ENCODE measurements at regions not wholly inside any gene's neighbourhood (a gene's known extent, or its start where the extent isn't known, plus 50 kb on each side); places are given as distances from the start of the nearest gene placed in this dataset.

- TF ChIP-seq PAX5 (IDR thresholded peaks at IDR 0.05; ENCODE audit: insufficient read depth, low read length, severe bottlenecking) = no peak
- TF ChIP-seq POLR2AphosphoS5 (IDR thresholded peaks at IDR 0.05; ENCODE audit: low read depth, low read length) = no peak
- no peak for TF ChIP-seq TAF1 (IDR thresholded peaks at IDR 0.05; ENCODE audit: low read depth, low read length)
- no peak for TF ChIP-seq POU2F2 (IDR thresholded peaks at IDR 0.05; ENCODE audit: low read depth, low read length)
- TF ChIP-seq POLR2A (IDR thresholded peaks at IDR 0.05; ENCODE audit: low read depth, low read length) = no peak
- no peak for TF ChIP-seq SPI1 (IDR thresholded peaks at IDR 0.05; ENCODE audit: low read depth, low read length)
- FAIRE-seq = no peak
- no peak for DNase-seq (ENCODE audit: insufficient read length, low spot score)
Measured at GRCh38 chr3:76646921-76647562, 392.9 kb upstream of the ROBO2 start.

DNA sequence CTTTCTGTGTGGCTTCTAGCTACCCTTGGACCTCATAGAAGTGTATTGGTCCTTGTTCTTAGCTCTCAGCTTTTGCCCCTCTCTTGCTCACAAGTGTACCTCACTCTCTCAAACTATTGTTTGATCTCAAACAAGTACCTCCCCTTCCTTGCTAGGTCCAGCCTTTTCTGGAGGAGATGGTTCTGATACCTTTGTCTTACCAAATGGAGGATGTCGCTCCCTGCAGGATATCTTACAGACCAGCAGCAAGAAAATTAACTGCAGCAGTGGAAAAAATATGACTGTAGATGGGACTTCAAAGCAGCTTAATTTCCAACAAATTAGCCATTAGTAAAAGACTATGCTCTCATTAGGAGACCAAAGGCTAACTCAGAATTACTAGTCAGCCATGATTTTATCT, 388.1 kb upstream of the ROBO2 start:
- TF ChIP-seq TAF1 (IDR thresholded peaks at IDR 0.05; ENCODE audit: low read depth, low read length) = no peak
- TF ChIP-seq SPI1 (IDR thresholded peaks at IDR 0.05; ENCODE audit: low read depth, low read length) = no peak
- no peak for TF ChIP-seq POLR2A (IDR thresholded peaks at IDR 0.05; ENCODE audit: low read depth, low read length)
- FAIRE-seq (no peak), DNase-seq (ENCODE audit: insufficient read length, low spot score) (no peak)

- FAIRE-seq = no peak
- TF ChIP-seq POLR2AphosphoS5 (IDR thresholded peaks at IDR 0.05; ENCODE audit: low read depth, low read length) (no peak), TAF1 (IDR thresholded peaks at IDR 0.05; ENCODE audit: low read depth, low read length) (no peak), POU2F2 (IDR thresholded peaks at IDR 0.05; ENCODE audit: low read depth, low read length) (no peak), POLR2A (IDR thresholded peaks at IDR 0.05; ENCODE audit: low read depth, low read length) (no peak), SPI1 (IDR thresholded peaks at IDR 0.05; ENCODE audit: low read depth, low read length) (no peak), PAX5 (IDR thresholded peaks at IDR 0.05; ENCODE audit: insufficient read depth, low read length, severe bottlenecking) (no peak)
- DNase-seq (ENCODE audit: insufficient read length, low spot score) = no peak
Measured at GRCh38 chr3:76652524-76652923, 387.4 kb upstream of the ROBO2 start.

- FAIRE-seq = no peak
Measured at GRCh38 chr3:76653640-76654251, 386.2 kb upstream of the ROBO2 start.

GRCh38 chr3:76656531-76657070, 383.3 kb upstream of the ROBO2 start:
- TF ChIP-seq POLR2AphosphoS5 (IDR thresholded peaks at IDR 0.05; ENCODE audit: low read depth, low read length) = no peak
- no peak for FAIRE-seq
- DNase-seq (ENCODE audit: insufficient read length, low spot score) = no peak

More at GRCh38 chr3:76653640-76654251, 386.2 kb upstream of the ROBO2 start:
- no peak for TF ChIP-seq SPI1 (IDR thresholded peaks at IDR 0.05; ENCODE audit: low read depth, low read length)
- TF ChIP-seq POU2F2 (IDR thresholded peaks at IDR 0.05; ENCODE audit: low read depth, low read length) = no peak
- no peak for TF ChIP-seq POLR2A (IDR thresholded peaks at IDR 0.05; ENCODE audit: low read depth, low read length)
- no peak for TF ChIP-seq TAF1 (IDR thresholded peaks at IDR 0.05; ENCODE audit: low read depth, low read length)
- no peak for TF ChIP-seq PAX5 (IDR thresholded peaks at IDR 0.05; ENCODE audit: insufficient read depth, low read length, severe bottlenecking)
- no peak for TF ChIP-seq POLR2AphosphoS5 (IDR thresholded peaks at IDR 0.05; ENCODE audit: low read depth, low read length)
- no peak for DNase-seq (ENCODE audit: insufficient read length, low spot score)

DNA sequence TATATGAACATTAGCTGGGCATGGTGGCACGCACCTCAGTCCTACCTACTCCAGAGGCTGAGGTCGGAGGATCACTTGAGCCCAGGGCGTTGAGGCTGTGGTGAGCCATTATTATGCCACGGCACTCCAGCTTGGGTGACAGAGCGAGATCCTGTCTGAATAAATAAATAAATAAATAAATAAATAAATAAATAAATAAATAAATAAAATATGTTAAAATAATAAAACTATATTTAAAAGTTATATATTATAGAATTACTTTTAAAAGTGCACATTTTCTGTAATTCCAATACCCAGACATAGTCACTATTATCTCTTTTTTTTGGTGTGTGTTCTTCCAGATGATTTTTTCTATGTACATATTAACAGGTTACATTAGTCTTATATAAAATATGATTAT, 382.0 kb upstream of the ROBO2 start:
- FAIRE-seq (no peak), DNase-seq (ENCODE audit: insufficient read length, low spot score) (no peak)
- TF ChIP-seq TAF1 (IDR thresholded peaks at IDR 0.05; ENCODE audit: low read depth, low read length) (no peak), SPI1 (IDR thresholded peaks at IDR 0.05; ENCODE audit: low read depth, low read length) (no peak), PAX5 (IDR thresholded peaks at IDR 0.05; ENCODE audit: insufficient read depth, low read length, severe bottlenecking) (no peak), POU2F2 (IDR thresholded peaks at IDR 0.05; ENCODE audit: low read depth, low read length) (no peak), POLR2AphosphoS5 (IDR thresholded peaks at IDR 0.05; ENCODE audit: low read depth, low read length) (no peak), POLR2A (IDR thresholded peaks at IDR 0.05; ENCODE audit: low read depth, low read length) (no peak)

DNA sequence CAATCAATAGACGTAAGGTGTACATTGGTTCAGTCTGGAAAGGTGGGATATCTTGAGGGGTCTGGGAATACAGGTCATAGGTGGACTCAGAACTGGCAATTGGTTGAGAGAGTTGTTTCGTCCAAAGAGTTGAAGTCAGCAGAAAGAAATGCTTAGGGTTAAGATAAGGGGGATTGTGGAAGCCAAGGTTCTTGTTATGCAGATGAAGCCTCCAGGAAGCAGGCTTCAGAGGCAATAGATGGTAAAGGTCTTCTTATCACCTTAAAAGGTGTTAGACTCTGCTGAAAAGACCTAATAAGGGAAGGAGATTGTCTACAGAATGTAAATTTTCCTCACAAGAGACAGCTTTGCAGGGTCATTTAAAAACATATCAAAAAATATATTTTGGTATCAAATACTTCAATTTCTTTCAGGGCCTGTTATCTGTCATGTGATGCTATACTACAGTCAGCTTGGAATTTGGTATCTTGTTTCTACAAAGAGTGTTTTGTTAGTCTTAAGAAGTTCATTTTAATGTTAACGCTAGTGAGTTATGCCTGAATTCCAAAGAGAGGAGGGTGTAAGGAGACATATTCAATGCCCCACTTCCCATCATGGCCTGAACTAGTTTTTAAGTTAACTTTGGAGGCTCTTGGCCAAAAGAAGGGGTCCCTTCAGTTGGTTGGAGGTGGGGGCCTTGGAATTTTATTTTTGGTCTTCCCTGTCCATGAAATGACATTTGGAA, 378.2 kb upstream of the ROBO2 start:
- TF ChIP-seq POU2F2 (IDR thresholded peaks at IDR 0.05; ENCODE audit: low read depth, low read length) (no peak), POLR2A (IDR thresholded peaks at IDR 0.05; ENCODE audit: low read depth, low read length) (no peak), POLR2AphosphoS5 (IDR thresholded peaks at IDR 0.05; ENCODE audit: low read depth, low read length) (no peak), TAF1 (IDR thresholded peaks at IDR 0.05; ENCODE audit: low read depth, low read length) (no peak), SPI1 (IDR thresholded peaks at IDR 0.05; ENCODE audit: low read depth, low read length) (no peak), PAX5 (IDR thresholded peaks at IDR 0.05; ENCODE audit: insufficient read depth, low read length, severe bottlenecking) (no peak)
- DNase-seq (ENCODE audit: insufficient read length, low spot score) = no peak
- FAIRE-seq = peak; percentile 13

GRCh38 chr3:76664816-76665215, 375.1 kb upstream of the ROBO2 start:
- FAIRE-seq = no peak
- no peak for DNase-seq (ENCODE audit: insufficient read length, low spot score)
- no peak for TF ChIP-seq POLR2AphosphoS5 (IDR thresholded peaks at IDR 0.05; ENCODE audit: low read depth, low read length)
- no peak for TF ChIP-seq POLR2A (IDR thresholded peaks at IDR 0.05; ENCODE audit: low read depth, low read length)
- TF ChIP-seq SPI1 (IDR thresholded peaks at IDR 0.05; ENCODE audit: low read depth, low read length) = no peak
- TF ChIP-seq POU2F2 (IDR thresholded peaks at IDR 0.05; ENCODE audit: low read depth, low read length) = no peak

DNA sequence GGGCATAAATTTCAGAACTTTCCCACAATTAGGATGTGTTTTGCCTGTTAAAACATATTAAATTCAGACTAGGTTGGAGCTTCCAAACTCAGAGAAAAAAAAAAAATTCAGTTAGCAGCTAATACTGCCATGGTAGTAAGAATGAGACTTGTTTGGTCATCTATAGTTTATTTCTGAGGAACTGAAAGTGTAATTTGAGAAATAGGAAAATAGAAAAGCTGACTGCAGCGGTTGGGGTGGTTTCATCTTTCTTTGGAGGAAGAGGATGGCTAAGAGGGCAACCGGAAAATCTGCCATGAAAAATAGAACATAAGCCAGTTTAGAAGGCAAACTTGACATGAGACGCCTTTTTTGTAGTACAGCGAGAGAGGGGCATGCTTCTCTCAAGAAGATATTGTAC, 371.2 kb upstream of the ROBO2 start:
- no peak for FAIRE-seq
- DNase-seq (ENCODE audit: insufficient read length, low spot score) = no peak
- no peak for TF ChIP-seq TAF1 (IDR thresholded peaks at IDR 0.05; ENCODE audit: low read depth, low read length)
- peak; percentile 86 for TF ChIP-seq SPI1 (IDR thresholded peaks at IDR 0.05; ENCODE audit: low read depth, low read length)
- no peak for TF ChIP-seq POLR2AphosphoS5 (IDR thresholded peaks at IDR 0.05; ENCODE audit: low read depth, low read length)

DNA sequence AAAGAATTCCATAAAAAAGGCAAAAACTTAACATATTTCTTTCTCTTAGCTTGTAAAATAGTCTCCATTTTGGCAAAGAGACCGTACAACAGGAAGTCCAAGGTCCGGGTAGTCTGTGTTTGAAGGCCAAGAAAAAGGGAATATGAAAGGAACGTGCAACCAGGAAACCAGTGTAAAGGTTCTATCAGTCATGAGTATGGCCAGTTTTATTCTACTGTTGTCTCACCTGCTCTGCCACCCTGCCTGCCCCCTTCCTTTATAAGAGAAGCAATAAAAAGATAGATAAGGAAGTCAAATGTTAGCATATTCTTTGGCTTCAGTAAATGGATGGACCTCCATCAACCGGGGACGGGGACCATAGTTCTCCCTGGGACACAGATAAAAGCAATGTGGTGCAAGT, 370.6 kb upstream of the ROBO2 start:
- FAIRE-seq = no peak
- TF ChIP-seq POLR2AphosphoS5 (IDR thresholded peaks at IDR 0.05; ENCODE audit: low read depth, low read length) (no peak), POU2F2 (IDR thresholded peaks at IDR 0.05; ENCODE audit: low read depth, low read length) (no peak), POLR2A (IDR thresholded peaks at IDR 0.05; ENCODE audit: low read depth, low read length) (no peak), TAF1 (IDR thresholded peaks at IDR 0.05; ENCODE audit: low read depth, low read length) (no peak), SPI1 (IDR thresholded peaks at IDR 0.05; ENCODE audit: low read depth, low read length) (no peak), PAX5 (IDR thresholded peaks at IDR 0.05; ENCODE audit: insufficient read depth, low read length, severe bottlenecking) (no peak)
- no peak for DNase-seq (ENCODE audit: insufficient read length, low spot score)
